Activated CD8-positive, alpha-beta T cell treated with anti-CD3 and anti-CD28 coated beads, Interleukin-2, amount 10 ng/mL, durations not matched to agents 7 days and 5 days (primary cell): ENCODE measurements at regions not wholly inside any gene's neighbourhood (a gene's known extent, or its start where the extent isn't known, plus 50 kb on each side); places are given as distances from the start of the nearest gene placed in this dataset.
"Not testable (repeated sequence)": the region's sequence is repeated elsewhere in the genome, so short reads cannot be mapped to it uniquely, and the experiment has no call there.

Source experiments
- ATAC-seq: fragments of 150-1000 bp; cut with Tn5 transposase; one replicate; pipeline ENCODE4 v1.10.0; 2021; ENCODE audit warnings: moderate library complexity
- CTCF ChIA-PET: fragments of 350-600 bp; sonication (Branson Sonifier 250); formaldehyde crosslinking; loops from one replicate; lab custom pipeline; 2021; ENCODE audit warnings: antibody characterized with exemption; lab: Charles Lee
- POLR2A ChIA-PET: fragments of 350-600 bp; sonication (Branson Sonifier 250); formaldehyde crosslinking; loops from one replicate; lab custom pipeline; 2021; ENCODE audit warnings: antibody characterized with exemption; lab: Charles Lee
- DNase-seq: peaks from one replicate; pipeline ENCODE4 v3.0.0-alpha.2; 2020
- H3K27ac Mint-ChIP-seq: one replicate; pipeline ENCODE4 v1.8.0; 2021; ENCODE audit warnings: mild to moderate bottlenecking, mixed read lengths
- H3K27me3 Mint-ChIP-seq: one replicate; pipeline ENCODE4 v1.8.0; 2021; ENCODE audit warnings: low read depth, mixed read lengths
- H3K36me3 Mint-ChIP-seq: one replicate; pipeline ENCODE4 v1.8.0; 2021; ENCODE audit warnings: low read depth, mixed read lengths
- H3K4me1 Mint-ChIP-seq: one replicate; pipeline ENCODE4 v1.8.0; 2021; ENCODE audit warnings: low read depth, mixed read lengths
- H3K4me3 Mint-ChIP-seq: one replicate; pipeline ENCODE4 v1.8.0; 2021; ENCODE audit warnings: mild to moderate bottlenecking, mixed read lengths
- H3K9me3 Mint-ChIP-seq: one replicate; pipeline ENCODE4 v1.8.0; 2022; ENCODE audit warnings: mixed read lengths; ENCODE audit not compliant: insufficient read depth

DNA sequence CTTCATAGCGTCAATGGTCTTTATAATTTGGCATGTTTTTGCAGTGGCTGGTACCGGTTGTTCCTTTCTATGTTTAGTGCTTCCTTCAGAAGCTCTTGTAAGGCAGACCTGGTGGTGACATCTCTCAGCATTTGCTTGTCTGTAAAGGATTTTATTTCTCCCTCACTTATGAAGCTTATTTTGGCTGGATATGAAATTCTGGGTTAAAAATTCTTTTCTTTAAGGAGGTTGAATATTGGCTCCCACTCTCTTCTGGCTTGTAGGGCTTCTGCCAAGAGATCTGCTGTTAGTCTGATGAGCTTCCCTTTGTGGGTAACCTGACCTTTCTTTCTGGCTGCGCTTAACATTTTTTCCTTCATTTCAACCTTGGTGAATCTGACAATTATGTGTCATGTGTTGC lies 250.0 kb upstream of the CTNNB1 start:
- ATAC-seq, POLR2A ChIA-PET, H3K27me3 Mint-ChIP-seq, DNase-seq, CTCF ChIA-PET, H3K27ac Mint-ChIP-seq, H3K4me1 Mint-ChIP-seq, H3K36me3 Mint-ChIP-seq, H3K4me3 Mint-ChIP-seq: not testable (repeated sequence)
- H3K9me3 Mint-ChIP-seq = peaks cover 18% of the 10 kb centered on the region

DNA sequence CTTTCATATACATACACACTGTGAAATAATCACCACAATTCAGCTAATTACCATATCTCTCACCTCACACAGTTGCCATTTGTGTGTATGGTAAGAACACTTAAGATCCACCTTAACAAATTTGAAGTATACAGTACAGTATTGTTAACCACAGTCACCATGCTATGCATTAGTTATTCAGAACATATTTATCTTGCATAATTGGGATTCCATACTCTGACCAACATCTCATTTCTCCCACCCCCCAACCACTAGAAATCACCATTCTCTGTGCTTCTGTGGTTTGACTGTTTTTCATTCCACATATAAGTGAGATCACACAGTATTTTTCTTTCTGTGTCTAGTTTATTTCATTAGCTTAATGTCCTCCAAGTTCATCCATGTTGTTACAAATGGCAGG lies 247.7 kb upstream of the CTNNB1 start:
- H3K9me3 Mint-ChIP-seq = peaks cover 14% of the 10 kb centered on the region
- ChIA-PET POLR2A (no interaction called here), CTCF (no interaction called here)

DNA sequence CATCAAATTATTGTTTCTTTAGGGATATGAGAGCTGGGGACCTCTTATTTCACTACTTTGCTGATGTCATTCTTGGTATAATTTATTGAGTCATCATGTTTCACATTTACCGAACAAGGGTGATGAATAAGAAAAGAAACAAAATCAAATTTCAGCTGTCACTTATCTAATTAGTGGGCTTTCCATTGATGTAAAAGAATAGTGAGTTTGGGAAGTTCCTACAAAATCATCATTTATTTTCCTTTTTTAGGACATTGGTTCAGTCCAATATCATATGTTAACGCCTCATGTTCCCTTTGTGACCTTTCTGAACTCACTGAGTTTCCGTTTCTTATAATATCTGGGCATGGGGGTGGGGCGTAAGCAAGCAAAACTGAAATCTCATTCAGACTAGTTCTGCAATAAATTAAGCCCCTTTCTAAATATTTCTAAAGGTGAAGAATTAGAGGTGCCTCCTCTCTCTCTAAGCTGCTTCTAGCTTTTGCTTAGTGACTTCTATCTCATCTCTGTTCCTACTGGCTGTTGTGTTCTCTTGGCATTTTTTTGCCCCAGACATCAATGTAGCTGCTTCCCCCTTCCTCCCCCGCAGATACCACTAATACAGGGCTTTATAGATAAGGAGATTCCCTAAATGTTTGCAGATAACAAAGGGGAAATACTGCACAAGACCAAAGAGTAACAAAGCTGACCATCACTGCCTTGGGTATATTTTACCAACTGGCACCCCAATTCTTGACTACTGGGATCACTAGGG lies 238.0 kb upstream of the CTNNB1 start:
- DNase-seq = no peak
- no peak for ATAC-seq
- POLR2A ChIA-PET = no interaction called here
- Mint-ChIP-seq H3K4me1 (no peaks in the 10 kb centered on the region), H3K4me3 (no peak overlapping the region), H3K9me3 (peaks cover 4% of the 10 kb centered on the region), H3K27ac (no peak overlapping the region), H3K36me3 (peaks cover 1% of the 10 kb centered on the region), H3K27me3 (peaks cover 5% of the 10 kb centered on the region)
- CTCF ChIA-PET = no interaction called here

More for the DNA sequence above, 247.7 kb upstream of the CTNNB1 start:
- Mint-ChIP-seq H3K36me3 (no peaks in the 10 kb centered on the region), H3K4me1 (no peaks in the 10 kb centered on the region), H3K27me3 (peaks cover 5% of the 10 kb centered on the region), H3K4me3 (no peak overlapping the region), H3K27ac (no peak overlapping the region)
- ATAC-seq (no peak), DNase-seq (no peak)

GRCh38 chr3:40962721-40963120 lies 236.6 kb upstream of the CTNNB1 start:
- H3K4me1 Mint-ChIP-seq = no peaks in the 10 kb centered on the region

DNA sequence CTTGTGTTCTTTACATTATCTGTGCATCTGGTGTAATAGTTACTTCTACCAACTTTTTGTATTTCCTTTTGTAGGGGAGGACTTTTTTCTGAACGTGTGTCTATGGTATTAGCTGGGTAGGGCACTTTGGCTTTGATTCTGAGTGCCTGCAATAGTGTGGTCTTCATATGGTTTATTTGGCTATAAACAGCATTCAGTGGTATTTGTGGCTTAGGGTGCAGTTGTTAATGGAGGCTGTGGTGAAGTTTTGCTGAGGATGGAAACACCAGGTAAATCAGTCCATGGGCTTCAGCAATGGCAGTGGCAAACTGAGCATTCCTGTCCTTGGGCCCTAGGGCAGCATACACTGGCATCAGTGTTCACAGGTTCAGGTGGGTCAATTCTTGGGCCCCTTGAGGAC lies 230.6 kb upstream of the CTNNB1 start:
- ChIA-PET POLR2A (no interaction called here), CTCF (no interaction called here)
- DNase-seq = no peak
- ATAC-seq = no peak
- Mint-ChIP-seq H3K4me1 (peaks cover 48% of the 10 kb centered on the region), H3K36me3 (no peaks in the 10 kb centered on the region), H3K9me3 (no peaks in the 10 kb centered on the region), H3K4me3 (no peak overlapping the region), H3K27ac (no peak overlapping the region), H3K27me3 (peaks cover 2% of the 10 kb centered on the region)

More at GRCh38 chr3:40962721-40963120, 236.6 kb upstream of the CTNNB1 start:
- H3K36me3 Mint-ChIP-seq = no peaks in the 10 kb centered on the region
- ATAC-seq (no peak), DNase-seq (no peak)
- peaks cover 4% of the 10 kb centered on the region for H3K9me3 Mint-ChIP-seq
- peaks cover 7% of the 10 kb centered on the region for H3K27me3 Mint-ChIP-seq
- ChIA-PET CTCF (no interaction called here), POLR2A (no interaction called here)
- no peak overlapping the region for H3K27ac Mint-ChIP-seq
- H3K4me3 Mint-ChIP-seq = no peak overlapping the region

- Mint-ChIP-seq H3K27ac (no peak overlapping the region), H3K36me3 (no peaks in the 10 kb centered on the region), H3K4me1 (peaks cover 48% of the 10 kb centered on the region), H3K4me3 (no peak overlapping the region), H3K27me3 (peaks cover 5% of the 10 kb centered on the region), H3K9me3 (no peaks in the 10 kb centered on the region)
- ATAC-seq (no peak), DNase-seq (no peak)
- POLR2A ChIA-PET = interaction anchor here (3.1 kb wide), 1 partner anchor 230 kb away, joined by 13 read pairs; the partner anchor contains the start of gene CTNNB1
- CTCF ChIA-PET = no interaction called here
Observed at GRCh38 chr3:40969341-40969740, 230.0 kb upstream of the CTNNB1 start.

DNA sequence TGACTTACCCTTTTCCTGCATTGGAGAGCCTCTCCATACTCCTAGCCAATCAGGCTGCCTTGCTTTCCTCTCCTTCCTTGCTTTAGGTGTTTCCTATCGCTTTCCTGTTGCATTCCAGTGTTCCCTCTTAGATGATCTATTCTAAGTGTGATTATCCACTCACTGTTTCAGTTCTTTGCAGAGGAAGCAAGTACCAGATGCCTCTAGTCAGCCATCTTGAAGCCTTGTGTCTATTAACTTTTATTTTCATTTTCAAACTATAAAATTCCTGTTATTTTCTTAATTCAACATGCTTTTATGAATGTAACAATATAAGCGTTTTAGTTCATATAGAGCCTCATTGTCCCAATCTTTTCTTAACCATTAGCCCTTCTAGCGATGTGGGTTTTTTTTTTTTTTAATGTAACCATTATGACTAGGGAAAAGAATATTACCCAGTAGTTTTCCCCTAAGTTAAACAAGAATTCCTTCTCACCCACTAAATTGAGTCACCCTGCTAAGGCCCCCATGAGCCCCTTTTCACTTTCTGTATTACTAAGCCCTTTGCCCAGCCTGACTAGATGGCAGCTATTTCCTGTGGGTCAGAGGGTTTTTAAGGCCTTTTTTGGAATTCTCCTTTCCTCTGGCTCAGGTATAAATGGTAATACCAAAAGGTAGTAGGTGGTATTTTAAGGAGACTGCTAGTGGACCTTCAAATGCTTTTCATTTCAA lies 229.4 kb upstream of the CTNNB1 start:
- Mint-ChIP-seq H3K4me3 (no peak overlapping the region), H3K9me3 (no peaks in the 10 kb centered on the region), H3K36me3 (no peaks in the 10 kb centered on the region), H3K27ac (no peak overlapping the region), H3K4me1 (peaks cover 48% of the 10 kb centered on the region), H3K27me3 (peaks cover 5% of the 10 kb centered on the region)
- CTCF ChIA-PET = no interaction called here
- ATAC-seq (no peak), DNase-seq (no peak)
- POLR2A ChIA-PET = interaction anchor here (0.6 to 3.1 kb wide), 2 partner anchors 230 to 1344 kb away, joined by 5 to 13 read pairs; partner anchors contain the start of gene CTNNB1

GRCh38 chr3:40971191-40972168 lies 227.8 kb upstream of the CTNNB1 start:
- no peaks in the 10 kb centered on the region for H3K36me3 Mint-ChIP-seq
- DNase-seq (peak; percentile 49), ATAC-seq (peak; percentile 70)
- peaks cover 9% of the 10 kb centered on the region for H3K27me3 Mint-ChIP-seq
- CTCF ChIA-PET = interaction anchor here (1.0 kb wide), 1 partner anchor 388 kb away, joined by 3 read pairs; no protein-coding TSS in a partner anchor
- H3K4me1 Mint-ChIP-seq = peaks cover 48% of the 10 kb centered on the region
- H3K4me3 Mint-ChIP-seq = peak overlapping the region; percentile 6
- no peaks in the 10 kb centered on the region for H3K9me3 Mint-ChIP-seq
- H3K27ac Mint-ChIP-seq = peak overlapping the region; percentile 53
- POLR2A ChIA-PET = interaction anchor here (3.1 kb wide), 1 partner anchor 228 kb away, joined by 13 read pairs; the partner anchor contains the start of gene CTNNB1

DNA sequence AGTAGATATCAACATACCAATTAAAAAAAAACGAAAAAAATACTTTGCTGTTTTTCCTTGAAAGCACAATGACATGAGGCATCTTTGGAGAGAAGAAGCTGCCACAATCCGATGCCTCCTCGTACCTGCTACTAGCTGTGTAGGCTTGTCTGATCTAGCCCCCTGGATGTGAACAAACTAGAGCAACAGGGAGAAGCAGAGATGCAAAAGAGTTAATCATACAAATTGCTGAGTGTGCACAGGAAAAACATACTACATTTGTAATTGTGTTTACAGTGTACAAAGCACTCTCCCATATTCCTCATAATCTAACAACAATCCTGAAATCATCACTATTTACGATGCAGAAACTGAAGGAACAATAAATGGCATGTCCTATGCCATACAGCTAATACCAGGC lies 227.0 kb upstream of the CTNNB1 start:
- ATAC-seq (no peak), DNase-seq (no peak)
- H3K27me3 Mint-ChIP-seq = peaks cover 9% of the 10 kb centered on the region
- no peak overlapping the region for H3K27ac Mint-ChIP-seq
- no peaks in the 10 kb centered on the region for H3K36me3 Mint-ChIP-seq
- no peaks in the 10 kb centered on the region for H3K9me3 Mint-ChIP-seq
- CTCF ChIA-PET = interaction anchor here (0.6 kb wide), 1 partner anchor 140 kb away, joined by 6 read pairs; no protein-coding TSS in a partner anchor
- H3K4me1 Mint-ChIP-seq = peaks cover 48% of the 10 kb centered on the region
- POLR2A ChIA-PET = interaction anchor here (0.7 kb wide), 1 partner anchor 512 kb away, joined by 3 read pairs; no protein-coding TSS in a partner anchor
- H3K4me3 Mint-ChIP-seq = no peak overlapping the region

DNA sequence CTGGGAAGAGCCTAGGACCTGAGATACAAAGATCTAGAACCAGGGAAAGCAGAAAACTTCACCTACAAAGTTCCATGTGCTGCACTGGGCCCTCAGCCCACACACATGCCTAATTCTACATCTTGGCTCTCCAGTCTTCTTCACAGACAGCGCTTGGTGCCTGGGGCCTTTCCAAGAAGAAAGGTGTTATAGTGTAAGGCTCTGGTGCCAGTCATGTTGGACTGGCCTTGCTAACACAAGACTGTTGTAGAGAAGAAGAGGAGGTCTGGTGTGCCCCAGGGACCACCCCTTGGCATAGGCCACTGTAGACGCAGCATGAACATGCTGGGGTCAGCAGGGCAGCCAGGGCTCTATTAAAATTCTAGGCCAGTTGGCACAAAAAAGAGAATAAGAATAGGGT lies 226.2 kb upstream of the CTNNB1 start:
- Mint-ChIP-seq H3K9me3 (no peaks in the 10 kb centered on the region), H3K27me3 (peaks cover 14% of the 10 kb centered on the region), H3K4me1 (peaks cover 46% of the 10 kb centered on the region), H3K36me3 (no peaks in the 10 kb centered on the region), H3K4me3 (no peak overlapping the region), H3K27ac (no peak overlapping the region)
- DNase-seq (no peak), ATAC-seq (no peak)
- ChIA-PET CTCF (no interaction called here), POLR2A (no interaction called here)

DNA sequence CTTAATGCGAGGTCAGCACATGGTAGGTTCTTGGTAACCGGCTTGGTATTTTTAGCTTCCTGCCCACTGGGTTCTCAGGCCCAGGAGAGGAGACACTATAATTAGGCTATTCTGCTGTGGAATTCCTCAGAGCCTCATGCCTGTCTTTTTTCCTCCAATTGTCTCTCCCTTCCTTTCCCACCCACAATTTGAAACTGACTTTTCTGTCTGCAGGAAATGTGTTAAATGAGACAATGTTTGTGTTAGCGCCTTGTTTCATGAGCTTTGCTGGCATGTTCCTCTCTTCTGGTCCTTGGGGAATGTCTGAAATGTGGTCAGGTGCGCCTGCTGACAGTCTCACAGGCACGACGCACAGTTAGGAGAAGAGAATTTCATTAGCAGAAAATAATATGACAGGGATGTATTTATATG lies 223.6 kb upstream of the CTNNB1 start:
- ChIA-PET POLR2A (no interaction called here), CTCF (no interaction called here)
- no peak overlapping the region for H3K4me3 Mint-ChIP-seq
- ATAC-seq (no peak), DNase-seq (no peak)
- peaks cover 30% of the 10 kb centered on the region for H3K4me1 Mint-ChIP-seq
- no peak overlapping the region for H3K27ac Mint-ChIP-seq
- H3K9me3 Mint-ChIP-seq = no peaks in the 10 kb centered on the region
- H3K27me3 Mint-ChIP-seq = peaks cover 22% of the 10 kb centered on the region
- H3K36me3 Mint-ChIP-seq = no peaks in the 10 kb centered on the region
